ENCODE measurements at regions not wholly inside any gene's neighbourhood (a gene's known extent, or its start where the extent isn't known, plus 50 kb on each side); places are given as distances from the start of the nearest gene placed in this dataset.

- Histone ChIP-seq H3K4me3 (ENCODE audit: low read length) (no peak overlapping the region), H2AK5ac (ENCODE audit: low read length) (no peak overlapping the region), H3K27me3 (ENCODE audit: insufficient read depth, low read length, poor library complexity) (no peaks in the 10 kb centered on the region), H3K23ac (ENCODE audit: low read length) (no peak overlapping the region), H4K8ac (ENCODE audit: low read depth, low read length) (no peak overlapping the region), H4K5ac (ENCODE audit: low read length) (no peak overlapping the region), H3K56ac (ENCODE audit: low read length) (no peak overlapping the region), H3K18ac (ENCODE audit: low read length) (no peak overlapping the region), H3K27ac (ENCODE audit: low read depth, low read length) (no peak overlapping the region), H2BK5ac (ENCODE audit: low read length) (no peak overlapping the region), H3K9ac (ENCODE audit: low read length) (no peak overlapping the region), H3K79me2 (ENCODE audit: control insufficient read depth, insufficient read depth, low read length) (no peaks in the 10 kb centered on the region), H3K4me1 (ENCODE audit: control insufficient read depth, low read depth, low read length) (no peaks in the 10 kb centered on the region), H2BK120ac (ENCODE audit: low read depth, low read length) (no peak overlapping the region), H3K4ac (ENCODE audit: low read depth, low read length) (no peak overlapping the region), H2BK15ac (replicated peaks; ENCODE audit: low read depth) (no peak overlapping the region), H3K36me3 (ENCODE audit: control insufficient read depth, insufficient read depth, low read length) (no peaks in the 10 kb centered on the region), H3K79me1 (ENCODE audit: low read length) (no peaks in the 10 kb centered on the region), H3K4me2 (ENCODE audit: low read length) (no peak overlapping the region)
- DNase-seq = no peak
- WGBS (ENCODE audit: extremely low coverage, insufficient coverage, low lambda C conversion rate) = no CpG with 5 or more reads among the region's 3 CpGs
These were observed 113.5 kb upstream of the VPREB1 start for GRCh38 chr22:22130953-22131608.

GRCh38 chr22:22129387-22129786 lies 115.2 kb upstream of the VPREB1 start:
- no peak overlapping the region for H3K4me2 ChIP-seq (ENCODE audit: low read length)
- H4K8ac ChIP-seq (ENCODE audit: low read depth, low read length) = no peak overlapping the region
- H3K4me1 ChIP-seq (ENCODE audit: control insufficient read depth, low read depth, low read length) = no peaks in the 10 kb centered on the region
- H2AK5ac ChIP-seq (ENCODE audit: low read length) = no peak overlapping the region
- no peaks in the 10 kb centered on the region for H3K79me1 ChIP-seq (ENCODE audit: low read length)
- no peak overlapping the region for H2BK15ac ChIP-seq (replicated peaks; ENCODE audit: low read depth)
- no peak overlapping the region for H3K4ac ChIP-seq (ENCODE audit: low read depth, low read length)
- H3K79me2 ChIP-seq (ENCODE audit: control insufficient read depth, insufficient read depth, low read length) = no peaks in the 10 kb centered on the region
- no peak overlapping the region for H2BK120ac ChIP-seq (ENCODE audit: low read depth, low read length)
- H2BK5ac ChIP-seq (ENCODE audit: low read length) = no peak overlapping the region
- no peaks in the 10 kb centered on the region for H3K27me3 ChIP-seq (ENCODE audit: insufficient read depth, low read length, poor library complexity)
- H4K5ac ChIP-seq (ENCODE audit: low read length) = no peak overlapping the region
- no peak overlapping the region for H3K9ac ChIP-seq (ENCODE audit: low read length)
- H3K4me3 ChIP-seq (ENCODE audit: low read length) = no peak overlapping the region
- 100% methylated on average over 1 of the region's 3 CpGs for WGBS (ENCODE audit: extremely low coverage, insufficient coverage, low lambda C conversion rate)
- H3K23ac ChIP-seq (ENCODE audit: low read length) = no peak overlapping the region
- no peak overlapping the region for H3K56ac ChIP-seq (ENCODE audit: low read length)
- no peaks in the 10 kb centered on the region for H3K36me3 ChIP-seq (ENCODE audit: control insufficient read depth, insufficient read depth, low read length)
- H3K18ac ChIP-seq (ENCODE audit: low read length) = no peak overlapping the region
- no peak overlapping the region for H3K27ac ChIP-seq (ENCODE audit: low read depth, low read length)
- no peak for DNase-seq

- Histone ChIP-seq H3K4ac (ENCODE audit: low read depth, low read length) (no peak overlapping the region), H2BK5ac (ENCODE audit: low read length) (no peak overlapping the region), H3K56ac (ENCODE audit: low read length) (no peak overlapping the region), H3K4me3 (ENCODE audit: low read length) (no peak overlapping the region), H3K27me3 (ENCODE audit: insufficient read depth, low read length, poor library complexity) (no peaks in the 10 kb centered on the region), H3K18ac (ENCODE audit: low read length) (no peak overlapping the region), H2BK15ac (replicated peaks; ENCODE audit: low read depth) (no peak overlapping the region), H3K79me1 (ENCODE audit: low read length) (no peaks in the 10 kb centered on the region), H3K9ac (ENCODE audit: low read length) (no peak overlapping the region), H2AK5ac (ENCODE audit: low read length) (no peak overlapping the region), H3K23ac (ENCODE audit: low read length) (no peak overlapping the region), H3K4me1 (ENCODE audit: control insufficient read depth, low read depth, low read length) (no peaks in the 10 kb centered on the region), H4K8ac (ENCODE audit: low read depth, low read length) (no peak overlapping the region), H3K36me3 (ENCODE audit: control insufficient read depth, insufficient read depth, low read length) (no peaks in the 10 kb centered on the region), H3K4me2 (ENCODE audit: low read length) (no peak overlapping the region), H3K79me2 (ENCODE audit: control insufficient read depth, insufficient read depth, low read length) (no peaks in the 10 kb centered on the region), H2BK120ac (ENCODE audit: low read depth, low read length) (no peak overlapping the region), H4K5ac (ENCODE audit: low read length) (no peak overlapping the region), H3K27ac (ENCODE audit: low read depth, low read length) (no peak overlapping the region)
- no CpG with 5 or more reads among the region's 2 CpGs for WGBS (ENCODE audit: extremely low coverage, insufficient coverage, low lambda C conversion rate)
- DNase-seq = no peak
These were observed 116.1 kb upstream of the VPREB1 start for GRCh38 chr22:22128440-22128839.

- Histone ChIP-seq H3K56ac (ENCODE audit: low read length) (no peak overlapping the region), H3K23ac (ENCODE audit: low read length) (no peak overlapping the region), H2AK5ac (ENCODE audit: low read length) (no peak overlapping the region), H3K4me2 (ENCODE audit: low read length) (no peak overlapping the region), H3K79me1 (ENCODE audit: low read length) (no peaks in the 10 kb centered on the region), H4K5ac (ENCODE audit: low read length) (no peak overlapping the region), H3K4me1 (ENCODE audit: control insufficient read depth, low read depth, low read length) (no peaks in the 10 kb centered on the region), H3K4ac (ENCODE audit: low read depth, low read length) (no peak overlapping the region), H4K8ac (ENCODE audit: low read depth, low read length) (no peak overlapping the region), H3K79me2 (ENCODE audit: control insufficient read depth, insufficient read depth, low read length) (no peaks in the 10 kb centered on the region), H2BK5ac (ENCODE audit: low read length) (no peak overlapping the region), H3K9ac (ENCODE audit: low read length) (no peak overlapping the region), H3K27me3 (ENCODE audit: insufficient read depth, low read length, poor library complexity) (no peaks in the 10 kb centered on the region), H3K27ac (ENCODE audit: low read depth, low read length) (no peak overlapping the region), H3K36me3 (ENCODE audit: control insufficient read depth, insufficient read depth, low read length) (no peaks in the 10 kb centered on the region), H2BK120ac (ENCODE audit: low read depth, low read length) (no peak overlapping the region), H3K18ac (ENCODE audit: low read length) (no peak overlapping the region), H3K4me3 (ENCODE audit: low read length) (no peak overlapping the region), H2BK15ac (replicated peaks; ENCODE audit: low read depth) (no peak overlapping the region)
- DNase-seq = no peak
- WGBS (ENCODE audit: extremely low coverage, insufficient coverage, low lambda C conversion rate) = no CpG with 5 or more reads among the region's 5 CpGs
These were observed 117.5 kb upstream of the VPREB1 start for GRCh38 chr22:22127100-22127499.

GRCh38 chr22:22125579-22126468 lies 118.8 kb upstream of the VPREB1 start:
- Histone ChIP-seq H2BK5ac (ENCODE audit: low read length) (no peak overlapping the region), H2BK120ac (ENCODE audit: low read depth, low read length) (no peak overlapping the region), H4K8ac (ENCODE audit: low read depth, low read length) (no peak overlapping the region), H3K27me3 (ENCODE audit: insufficient read depth, low read length, poor library complexity) (no peaks in the 10 kb centered on the region), H3K27ac (ENCODE audit: low read depth, low read length) (no peak overlapping the region), H3K4me2 (ENCODE audit: low read length) (no peak overlapping the region), H3K4me3 (ENCODE audit: low read length) (no peak overlapping the region), H3K18ac (ENCODE audit: low read length) (no peak overlapping the region), H4K5ac (ENCODE audit: low read length) (no peak overlapping the region), H3K4ac (ENCODE audit: low read depth, low read length) (no peak overlapping the region), H2BK15ac (replicated peaks; ENCODE audit: low read depth) (no peak overlapping the region), H3K79me2 (ENCODE audit: control insufficient read depth, insufficient read depth, low read length) (no peaks in the 10 kb centered on the region), H3K79me1 (ENCODE audit: low read length) (no peaks in the 10 kb centered on the region), H3K9ac (ENCODE audit: low read length) (no peak overlapping the region), H3K4me1 (ENCODE audit: control insufficient read depth, low read depth, low read length) (no peaks in the 10 kb centered on the region), H3K23ac (ENCODE audit: low read length) (no peak overlapping the region), H2AK5ac (ENCODE audit: low read length) (no peak overlapping the region), H3K56ac (ENCODE audit: low read length) (no peak overlapping the region), H3K36me3 (ENCODE audit: control insufficient read depth, insufficient read depth, low read length) (no peaks in the 10 kb centered on the region)
- no peak for DNase-seq
- WGBS (ENCODE audit: extremely low coverage, insufficient coverage, low lambda C conversion rate) = no CpG with 5 or more reads among the region's 24 CpGs
